ENCODE measurements at regions not wholly inside any gene's neighbourhood (a gene's known extent, or its start where the extent isn't known, plus 50 kb on each side); places are given as distances from the start of the nearest gene placed in this dataset.

GRCh38 chr1:29810121-29811120, 574.1 kb downstream of the PTPRU start:
- TF ChIP-seq SIN3A (IDR thresholded peaks at IDR 0.05; ENCODE audit: borderline replicate concordance, insufficient read depth, low read length) (no peak), REST (IDR thresholded peaks at IDR 0.05; ENCODE audit: insufficient read depth in 1 of 2, low read depth in 2 of 2, low read length in 2 of 2) (no peak)

- no peak for TF ChIP-seq SIN3A (IDR thresholded peaks at IDR 0.05; ENCODE audit: borderline replicate concordance, insufficient read depth, low read length)
- TF ChIP-seq FOXP2 (optimal IDR thresholded peaks at IDR 0.05; ENCODE audit: borderline replicate concordance, extremely low read depth, extremely low read length, insufficient read depth), result no peak
- TF ChIP-seq REST (IDR thresholded peaks at IDR 0.05; ENCODE audit: insufficient read depth in 1 of 2, low read depth in 2 of 2, low read length in 2 of 2), result no peak
- no peak for TF ChIP-seq POLR2AphosphoS5 (IDR thresholded peaks at IDR 0.05; ENCODE audit: low read depth, low read length)
- no peak for TF ChIP-seq TAF1 (IDR thresholded peaks at IDR 0.05; ENCODE audit: borderline replicate concordance, insufficient read depth, low read length)
Measured at GRCh38 chr1:29809446-29810120, 573.3 kb downstream of the PTPRU start.

GRCh38 chr1:29808141-29808995, 572.0 kb downstream of the PTPRU start:
- TF ChIP-seq FOXP2 (optimal IDR thresholded peaks at IDR 0.05; ENCODE audit: borderline replicate concordance, extremely low read depth, extremely low read length, insufficient read depth) (no peak), TAF1 (IDR thresholded peaks at IDR 0.05; ENCODE audit: borderline replicate concordance, insufficient read depth, low read length) (no peak), POLR2AphosphoS5 (IDR thresholded peaks at IDR 0.05; ENCODE audit: low read depth, low read length) (no peak), REST (IDR thresholded peaks at IDR 0.05; ENCODE audit: insufficient read depth in 1 of 2, low read depth in 2 of 2, low read length in 2 of 2) (no peak), SIN3A (IDR thresholded peaks at IDR 0.05; ENCODE audit: borderline replicate concordance, insufficient read depth, low read length) (no peak)

- no peak for TF ChIP-seq REST (IDR thresholded peaks at IDR 0.05; ENCODE audit: insufficient read depth in 1 of 2, low read depth in 2 of 2, low read length in 2 of 2)
- TF ChIP-seq SIN3A (IDR thresholded peaks at IDR 0.05; ENCODE audit: borderline replicate concordance, insufficient read depth, low read length), result no peak
- TF ChIP-seq POLR2AphosphoS5 (IDR thresholded peaks at IDR 0.05; ENCODE audit: low read depth, low read length), result no peak
- TF ChIP-seq TAF1 (IDR thresholded peaks at IDR 0.05; ENCODE audit: borderline replicate concordance, insufficient read depth, low read length), result no peak
Measured at GRCh38 chr1:29807689-29808088, 571.4 kb downstream of the PTPRU start.

Measured in PFSK-1 (cell line).